ENCODE measurements at regions not wholly inside any gene's neighbourhood (a gene's known extent, or its start where the extent isn't known, plus 50 kb on each side); places are given as distances from the start of the nearest gene placed in this dataset.

GRCh38 chr16:26727848-26728247, 338.9 kb upstream of the C16orf82 start:
- Histone ChIP-seq H3K9me3 (ENCODE audit: low read depth) (no peaks in the 10 kb centered on the region), H3K4me2 (ENCODE audit: unreplicated experiment) (no peak overlapping the region), H3K27ac (no peak overlapping the region), H3K4me1 (ENCODE audit: insufficient read depth) (no peaks in the 10 kb centered on the region), H3K27me3 (replicated peaks; ENCODE audit: insufficient read depth) (no peaks in the 10 kb centered on the region), H3K9ac (no peak overlapping the region), H3F3A (ENCODE audit: insufficient read depth) (no peaks in the 10 kb centered on the region), H4K20me1 (ENCODE audit: insufficient read depth) (no peaks in the 10 kb centered on the region), H3K4me3 (no peak overlapping the region), H3K36me3 (ENCODE audit: low read depth) (no peaks in the 10 kb centered on the region), H2AFZ (no peak overlapping the region), H3K9me2 (ENCODE audit: insufficient read depth) (no peaks in the 10 kb centered on the region), H3K79me2 (ENCODE audit: insufficient read depth) (no peaks in the 10 kb centered on the region)
- WGBS, 2 experiments (ENCODE audit: low coverage in 1 of 2, low lambda C conversion rate in 2 of 2, missing lambda C conversion rate in 2 of 2), result 2 to 3% methylated on average over 9 of the region's 9 CpGs
- DNase-seq, result no peak
- in situ Hi-C loops (cut with MboI), result no loop called here
- no peak for TF ChIP-seq EZH2 (IDR thresholded peaks at IDR 0.05; ENCODE audit: insufficient read depth, poor library complexity, severe bottlenecking)
- no peak for TF ChIP-seq EZH2phosphoT487 (IDR thresholded peaks at IDR 0.05; ENCODE audit: insufficient read depth, low read depth)

GRCh38 chr16:26729951-26730541, 336.7 kb upstream of the C16orf82 start:
- Histone ChIP-seq H3K9ac (no peak overlapping the region), H3K27me3 (replicated peaks; ENCODE audit: insufficient read depth) (no peaks in the 10 kb centered on the region), H3K27ac (no peak overlapping the region), H4K20me1 (ENCODE audit: insufficient read depth) (no peaks in the 10 kb centered on the region), H3K9me2 (ENCODE audit: insufficient read depth) (no peaks in the 10 kb centered on the region), H3K4me2 (ENCODE audit: unreplicated experiment) (no peak overlapping the region), H3K36me3 (ENCODE audit: low read depth) (no peaks in the 10 kb centered on the region), H3F3A (ENCODE audit: insufficient read depth) (no peaks in the 10 kb centered on the region), H3K9me3 (ENCODE audit: low read depth) (no peaks in the 10 kb centered on the region), H3K4me3 (no peak overlapping the region), H3K79me2 (ENCODE audit: insufficient read depth) (no peaks in the 10 kb centered on the region), H2AFZ (no peak overlapping the region), H3K4me1 (ENCODE audit: insufficient read depth) (no peaks in the 10 kb centered on the region)
- in situ Hi-C loops (cut with MboI), result no loop called here
- DNase-seq, result peak; percentile 9
- WGBS, 2 experiments (ENCODE audit: low coverage in 1 of 2, low lambda C conversion rate in 2 of 2, missing lambda C conversion rate in 2 of 2), result 2 to 6% methylated on average over 2 of the region's 2 CpGs
- TF ChIP-seq EZH2 (IDR thresholded peaks at IDR 0.05; ENCODE audit: insufficient read depth, poor library complexity, severe bottlenecking) (no peak), EZH2phosphoT487 (IDR thresholded peaks at IDR 0.05; ENCODE audit: insufficient read depth, low read depth) (no peak)

DNA sequence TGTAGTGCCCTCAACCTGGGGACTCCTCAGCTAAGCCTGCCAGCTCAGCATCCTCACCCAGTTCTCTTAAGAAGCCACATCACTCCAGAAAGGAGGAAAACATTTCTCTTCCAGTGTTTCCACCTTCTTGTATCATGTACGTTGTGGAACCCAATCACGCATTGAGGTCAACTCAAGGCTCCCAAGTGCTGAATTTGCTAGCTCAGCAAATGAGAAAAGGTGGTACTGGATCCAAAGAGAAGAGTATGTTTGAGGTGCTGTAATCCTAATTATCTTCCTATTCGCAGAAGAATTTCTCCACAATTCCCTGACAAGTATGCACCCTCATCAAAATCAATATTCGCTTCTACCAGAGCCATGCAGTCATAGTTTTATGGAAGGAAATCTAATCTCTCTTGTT, 335.0 kb upstream of the C16orf82 start:
- H3K4me2 ChIP-seq (ENCODE audit: unreplicated experiment), result no peak overlapping the region
- H2AFZ ChIP-seq, result no peak overlapping the region
- in situ Hi-C loops (cut with MboI), result no loop called here
- WGBS, 2 experiments (ENCODE audit: low coverage in 1 of 2, low lambda C conversion rate in 2 of 2, missing lambda C conversion rate in 2 of 2), result 63 to 69% methylated on average over 4 of the region's 4 CpGs
- no peak for DNase-seq
- no peaks in the 10 kb centered on the region for H3K79me2 ChIP-seq (ENCODE audit: insufficient read depth)
- no peaks in the 10 kb centered on the region for H3F3A ChIP-seq (ENCODE audit: insufficient read depth)
- H3K27me3 ChIP-seq (replicated peaks; ENCODE audit: insufficient read depth), result no peaks in the 10 kb centered on the region
- no peak overlapping the region for H3K9ac ChIP-seq
- no peaks in the 10 kb centered on the region for H4K20me1 ChIP-seq (ENCODE audit: insufficient read depth)
- H3K9me2 ChIP-seq (ENCODE audit: insufficient read depth), result no peaks in the 10 kb centered on the region
- no peak for TF ChIP-seq EZH2 (IDR thresholded peaks at IDR 0.05; ENCODE audit: insufficient read depth, poor library complexity, severe bottlenecking)
- TF ChIP-seq EZH2phosphoT487 (IDR thresholded peaks at IDR 0.05; ENCODE audit: insufficient read depth, low read depth), result no peak
- H3K36me3 ChIP-seq (ENCODE audit: low read depth), result no peaks in the 10 kb centered on the region
- no peak overlapping the region for H3K4me3 ChIP-seq
- no peaks in the 10 kb centered on the region for H3K4me1 ChIP-seq (ENCODE audit: insufficient read depth)
- H3K9me3 ChIP-seq (ENCODE audit: low read depth), result no peaks in the 10 kb centered on the region
- H3K27ac ChIP-seq, result no peak overlapping the region

- H3K27me3 ChIP-seq (replicated peaks; ENCODE audit: insufficient read depth), result no peaks in the 10 kb centered on the region
- TF ChIP-seq EZH2phosphoT487 (IDR thresholded peaks at IDR 0.05; ENCODE audit: insufficient read depth, low read depth), result no peak
- TF ChIP-seq EZH2 (IDR thresholded peaks at IDR 0.05; ENCODE audit: insufficient read depth, poor library complexity, severe bottlenecking), result no peak
- H3K36me3 ChIP-seq (ENCODE audit: low read depth), result no peaks in the 10 kb centered on the region
- no peak overlapping the region for H3K27ac ChIP-seq
- no peaks in the 10 kb centered on the region for H3K79me2 ChIP-seq (ENCODE audit: insufficient read depth)
- no peaks in the 10 kb centered on the region for H4K20me1 ChIP-seq (ENCODE audit: insufficient read depth)
- H3K9me3 ChIP-seq (ENCODE audit: low read depth), result no peaks in the 10 kb centered on the region
- in situ Hi-C loops (cut with MboI), result no loop called here
- H3K9me2 ChIP-seq (ENCODE audit: insufficient read depth), result no peaks in the 10 kb centered on the region
- H3K9ac ChIP-seq, result no peak overlapping the region
- no peak overlapping the region for H3K4me3 ChIP-seq
- no peak for DNase-seq
- no peak overlapping the region for H2AFZ ChIP-seq
- H3F3A ChIP-seq (ENCODE audit: insufficient read depth), result no peaks in the 10 kb centered on the region
- 50 to 52% methylated on average over 1 of the region's 1 CpG for WGBS, 2 experiments (ENCODE audit: low coverage in 1 of 2, low lambda C conversion rate in 2 of 2, missing lambda C conversion rate in 2 of 2)
- no peak overlapping the region for H3K4me2 ChIP-seq (ENCODE audit: unreplicated experiment)
- H3K4me1 ChIP-seq (ENCODE audit: insufficient read depth), result no peaks in the 10 kb centered on the region
Observed at GRCh38 chr16:26733710-26734109, 333.0 kb upstream of the C16orf82 start.

DNA sequence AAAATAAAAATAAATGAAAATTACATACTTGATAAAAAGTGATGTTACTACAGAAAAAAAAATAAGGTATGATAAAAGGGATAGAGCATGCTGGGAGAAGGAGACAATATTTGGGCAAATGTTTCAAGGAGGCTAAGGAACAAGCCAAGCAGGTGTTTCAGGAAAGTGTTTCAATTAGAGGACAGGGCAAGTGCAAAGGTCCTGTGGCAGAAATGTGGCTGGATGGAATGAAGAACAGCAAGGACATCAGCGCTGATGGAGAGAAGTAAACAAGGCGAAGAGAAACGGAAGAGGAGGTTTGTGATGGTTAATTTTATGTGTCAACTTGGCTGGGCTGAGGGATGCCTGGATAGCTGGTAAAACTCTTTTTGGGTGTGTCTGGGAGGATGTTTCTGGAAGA, 331.2 kb upstream of the C16orf82 start:
- 57 to 69% methylated on average over 3 of the region's 3 CpGs for WGBS, 2 experiments (ENCODE audit: low coverage in 1 of 2, low lambda C conversion rate in 2 of 2, missing lambda C conversion rate in 2 of 2)
- Histone ChIP-seq H3K36me3 (ENCODE audit: low read depth) (no peaks in the 10 kb centered on the region), H3K9ac (no peak overlapping the region), H3K9me2 (ENCODE audit: insufficient read depth) (no peaks in the 10 kb centered on the region), H3K27ac (no peak overlapping the region), H2AFZ (no peak overlapping the region), H4K20me1 (ENCODE audit: insufficient read depth) (no peaks in the 10 kb centered on the region), H3K4me2 (ENCODE audit: unreplicated experiment) (no peak overlapping the region), H3K4me1 (ENCODE audit: insufficient read depth) (no peaks in the 10 kb centered on the region), H3K27me3 (replicated peaks; ENCODE audit: insufficient read depth) (no peaks in the 10 kb centered on the region), H3K79me2 (ENCODE audit: insufficient read depth) (no peaks in the 10 kb centered on the region), H3K9me3 (ENCODE audit: low read depth) (no peaks in the 10 kb centered on the region), H3K4me3 (no peak overlapping the region), H3F3A (ENCODE audit: insufficient read depth) (no peaks in the 10 kb centered on the region)
- in situ Hi-C loops (cut with MboI), result no loop called here
- no peak for TF ChIP-seq EZH2 (IDR thresholded peaks at IDR 0.05; ENCODE audit: insufficient read depth, poor library complexity, severe bottlenecking)
- no peak for TF ChIP-seq EZH2phosphoT487 (IDR thresholded peaks at IDR 0.05; ENCODE audit: insufficient read depth, low read depth)
- DNase-seq, result no peak
